NCI-H1436 treated with DMSO at 0.1 percent for 48 hours (cell line): ENCODE measurements at regions not wholly inside any gene's neighbourhood (a gene's known extent, or its start where the extent isn't known, plus 50 kb on each side); places are given as distances from the start of the nearest gene placed in this dataset.
"Not testable (repeated sequence)": the region's sequence is repeated elsewhere in the genome, so short reads cannot be mapped to it uniquely, and the experiment has no call there.

ENCODE experiments used
- DNase-seq: peaks from one replicate; lab custom pipeline; 2025; lab: John Stamatoyannopoulos, UW

- no peak for DNase-seq
These were observed 123.9 kb upstream of the SLC13A1 start for GRCh38 chr7:123323689-123324088.

DNA sequence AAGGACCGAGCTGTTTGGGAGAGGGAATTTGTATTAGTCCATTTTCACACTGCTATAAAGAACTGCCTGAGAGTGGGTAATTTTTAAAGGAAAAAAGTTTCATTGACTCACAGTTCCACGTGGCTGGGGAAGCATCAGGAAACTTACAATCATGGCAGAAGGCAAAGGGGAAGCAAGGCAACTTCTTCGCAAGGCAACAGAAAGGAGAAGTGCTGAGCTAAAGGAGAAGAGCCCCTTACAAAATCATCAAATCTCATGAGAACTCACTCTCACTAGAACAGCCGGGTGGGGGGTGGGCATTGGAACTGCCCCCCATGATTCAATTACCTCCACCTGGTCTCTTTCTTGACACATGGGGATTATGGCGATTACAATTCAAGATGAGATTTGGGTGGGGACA lies 121.8 kb upstream of the SLC13A1 start:
- not testable (repeated sequence) for DNase-seq

GRCh38 chr7:123319911-123320310 lies 120.1 kb upstream of the SLC13A1 start:
- no peak for DNase-seq

GRCh38 chr7:123314886-123315285 lies 115.1 kb upstream of the SLC13A1 start:
- DNase-seq: no peak

DNA sequence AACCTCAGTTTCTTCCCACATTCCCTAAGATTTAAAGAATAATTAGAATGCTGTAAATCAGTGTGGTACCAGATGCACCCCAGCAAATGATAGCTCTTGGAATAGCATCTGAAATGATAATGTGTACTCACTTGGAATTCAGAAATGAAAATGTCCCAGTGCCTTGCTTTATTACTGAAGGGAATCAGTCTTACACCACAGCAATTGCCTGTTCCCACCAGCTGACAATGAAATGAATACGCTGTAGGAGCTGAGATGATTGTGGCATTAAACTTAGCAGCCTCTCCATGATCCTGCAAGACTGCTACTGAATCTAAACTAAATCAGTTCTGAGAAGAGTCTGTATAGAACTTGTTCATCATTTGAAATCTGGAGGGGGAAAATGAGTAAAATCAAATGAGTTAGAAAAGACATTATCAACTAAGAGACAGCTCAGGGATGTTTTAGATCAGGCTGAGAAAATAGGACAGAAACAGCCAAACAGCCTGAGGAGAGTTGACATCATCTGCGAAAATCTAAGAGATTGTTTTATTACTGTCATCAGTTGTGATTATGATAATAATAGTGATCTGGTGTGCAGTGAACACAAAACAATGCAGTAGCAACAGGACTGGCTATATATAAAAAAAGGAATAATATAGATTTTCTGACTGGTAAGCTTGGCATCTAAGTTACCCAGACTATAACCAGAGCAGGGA lies 108.6 kb upstream of the SLC13A1 start:
- DNase-seq: no peak

DNA sequence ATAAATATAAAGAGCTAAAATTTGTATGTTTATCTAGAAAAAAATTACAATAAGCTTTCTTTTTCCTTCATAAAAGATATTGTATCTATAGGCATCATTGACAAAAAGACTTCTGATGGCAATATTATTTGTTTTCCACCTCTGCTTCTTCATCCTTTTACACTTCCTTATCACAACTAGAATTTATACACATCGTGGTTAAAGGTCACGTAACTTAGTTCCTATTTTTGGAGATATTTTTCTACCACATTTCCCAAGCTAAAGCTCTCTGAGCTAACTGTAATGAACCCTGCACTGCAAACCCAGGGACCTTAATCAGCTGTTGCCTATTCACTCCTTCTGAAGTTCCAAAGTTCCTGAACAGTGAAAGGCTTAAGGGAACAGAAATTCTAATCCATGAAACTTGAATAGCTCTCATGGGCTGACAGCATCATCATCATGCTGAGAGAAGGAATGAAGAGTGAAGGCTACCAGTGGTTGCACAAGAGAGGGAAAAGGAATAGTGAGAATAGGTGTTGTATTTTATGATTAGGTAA lies 106.1 kb upstream of the SLC13A1 start:
- no peak for DNase-seq

DNA sequence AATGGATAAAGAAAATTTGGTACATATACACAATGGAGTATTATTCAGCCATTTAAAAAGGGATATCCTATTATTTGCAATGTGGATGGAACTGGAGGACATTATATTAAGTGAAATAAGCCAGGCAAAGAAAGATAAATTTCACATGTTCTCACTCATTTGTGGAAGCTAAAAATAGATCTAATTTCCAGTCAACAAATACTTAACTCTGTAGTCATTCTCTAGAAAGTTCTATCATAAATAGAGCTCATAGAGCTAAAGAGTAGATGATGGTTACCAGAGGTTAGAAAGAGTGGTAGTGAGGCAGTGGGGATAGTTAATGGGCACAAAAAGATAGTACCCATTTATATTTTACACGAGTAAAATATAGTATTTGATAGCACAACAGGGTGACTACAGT lies 104.2 kb upstream of the SLC13A1 start:
- no peak for DNase-seq

DNA sequence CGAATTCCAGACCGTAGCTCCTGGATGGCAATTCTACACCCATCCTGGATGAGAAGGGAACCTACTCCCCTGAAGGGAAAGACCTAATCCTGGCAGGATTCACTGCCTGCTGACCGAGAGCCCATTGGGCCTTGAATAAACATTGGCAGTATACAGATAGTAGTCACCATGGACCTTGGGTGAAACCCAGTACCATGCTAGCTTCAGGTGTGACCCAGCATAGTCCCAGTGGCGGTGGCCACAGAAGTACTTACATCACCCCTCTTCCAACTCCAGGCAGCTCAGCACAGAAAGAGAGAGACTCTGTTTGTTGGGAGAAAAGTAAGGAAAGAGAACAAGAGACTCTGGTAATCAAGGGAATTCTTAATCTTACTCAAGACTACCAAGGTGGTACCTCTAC lies 97.2 kb upstream of the SLC13A1 start:
- DNase-seq: no peak

- DNase-seq: no peak
These were observed 93.9 kb upstream of the SLC13A1 start for GRCh38 chr7:123293710-123294109.

DNA sequence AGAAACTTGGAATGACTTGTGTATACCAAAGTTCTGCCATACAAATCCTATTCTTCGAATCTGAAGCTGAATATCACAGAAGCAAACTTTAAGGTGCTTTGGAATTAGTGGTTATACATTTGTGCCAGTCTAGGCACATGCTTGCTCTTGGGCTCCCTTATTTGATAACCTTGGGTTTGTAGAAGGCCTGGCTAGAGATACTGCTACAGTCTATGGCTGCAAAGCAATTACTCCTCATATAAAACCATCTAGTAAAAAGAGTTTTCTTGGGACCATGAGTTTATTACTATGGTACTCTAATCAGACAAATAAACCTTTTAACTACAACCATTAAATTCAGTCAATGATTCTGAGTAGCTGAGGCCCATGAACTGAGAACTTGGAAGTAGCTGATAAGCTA lies 92.5 kb upstream of the SLC13A1 start:
- no peak for DNase-seq

DNA sequence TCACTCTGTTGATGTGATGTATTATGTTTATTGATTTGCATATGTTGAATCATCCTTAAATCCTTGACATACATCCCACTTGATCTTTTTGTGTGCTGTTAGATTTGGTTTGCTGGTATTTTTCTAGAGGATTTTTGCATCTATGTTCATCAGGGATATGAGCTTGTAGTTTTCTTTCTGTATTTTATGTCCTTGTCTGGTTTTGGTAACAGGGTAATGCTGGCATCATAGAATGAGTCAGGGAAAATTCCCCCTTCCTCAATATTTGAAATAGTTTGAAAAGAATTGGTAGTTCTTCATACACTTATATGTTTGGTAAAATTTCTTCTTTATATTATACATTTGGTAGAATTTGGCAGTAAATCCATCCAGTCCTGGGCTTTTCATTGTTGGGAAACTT lies 89.4 kb upstream of the SLC13A1 start:
- DNase-seq: no peak

DNA sequence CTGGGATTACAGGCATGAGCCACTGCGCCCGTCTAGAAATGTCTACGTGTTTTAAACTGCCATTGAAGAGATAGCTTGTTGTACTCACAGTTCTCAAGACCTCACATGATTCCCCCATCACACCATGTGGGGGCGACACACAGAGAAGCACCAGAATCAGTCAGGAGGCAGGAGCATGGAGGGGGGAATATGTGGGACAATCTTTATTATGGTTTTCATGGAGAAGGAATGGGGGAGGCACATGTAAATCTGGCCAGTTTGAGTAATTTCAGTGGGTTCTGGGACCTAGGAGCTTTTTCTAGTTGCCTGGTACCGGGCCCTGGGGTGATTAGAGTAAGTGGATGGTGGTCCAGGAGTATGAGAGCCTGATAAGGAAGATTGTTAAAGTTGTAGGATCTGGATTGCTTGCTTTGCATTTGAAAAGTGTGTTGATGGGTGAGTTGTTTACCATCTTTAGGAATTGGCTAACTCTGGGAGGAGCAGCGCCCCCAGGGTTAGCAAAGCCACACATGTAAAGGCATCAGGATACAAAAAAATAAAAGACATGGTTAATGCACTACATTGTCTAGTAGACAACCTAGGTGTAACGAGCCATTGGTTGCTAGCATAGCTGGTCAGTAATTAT lies 85.4 kb upstream of the SLC13A1 start:
- DNase-seq: no peak

DNA sequence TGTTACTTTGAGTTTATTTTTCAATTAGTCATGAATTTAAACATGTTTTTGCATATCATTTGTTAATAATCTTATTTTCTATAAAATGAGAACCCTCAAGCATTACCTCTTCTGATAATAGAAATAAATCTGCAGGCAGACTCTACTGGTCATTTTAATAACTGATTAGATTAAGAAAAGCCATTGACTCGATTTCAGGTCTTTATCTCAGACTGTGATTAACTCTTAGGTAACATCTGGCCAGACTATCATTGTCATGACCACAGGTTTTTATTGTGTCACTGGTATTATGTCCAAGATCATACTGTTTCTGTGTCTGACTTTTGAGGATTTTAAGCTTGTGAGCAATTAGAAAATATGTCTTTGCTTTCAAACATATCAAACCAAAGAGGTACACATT lies 83.6 kb upstream of the SLC13A1 start:
- no peak for DNase-seq

DNA sequence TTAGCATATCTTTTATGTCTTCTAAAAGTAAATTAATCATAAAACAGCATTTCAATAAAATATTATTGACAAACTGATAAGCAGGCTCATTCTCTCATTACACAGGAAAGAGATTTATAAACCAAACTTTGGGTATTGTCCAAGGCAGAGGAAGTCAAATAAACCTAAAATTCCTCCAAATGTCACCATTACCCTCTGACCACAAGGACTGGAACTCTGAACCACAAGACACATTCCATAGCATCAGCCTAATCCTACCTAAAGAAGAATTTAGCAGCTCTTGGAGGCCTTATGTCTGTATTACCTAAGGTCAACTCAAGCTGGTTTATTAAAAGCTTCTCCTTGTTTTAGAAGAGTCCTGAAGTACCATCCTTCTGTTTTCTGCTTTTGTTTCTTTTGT lies 82.4 kb upstream of the SLC13A1 start:
- DNase-seq: no peak

- DNase-seq: no peak
These were observed 80.2 kb upstream of the SLC13A1 start for GRCh38 chr7:123279949-123280348.

GRCh38 chr7:123275036-123275753 lies 75.4 kb upstream of the SLC13A1 start:
- no peak for DNase-seq

DNA sequence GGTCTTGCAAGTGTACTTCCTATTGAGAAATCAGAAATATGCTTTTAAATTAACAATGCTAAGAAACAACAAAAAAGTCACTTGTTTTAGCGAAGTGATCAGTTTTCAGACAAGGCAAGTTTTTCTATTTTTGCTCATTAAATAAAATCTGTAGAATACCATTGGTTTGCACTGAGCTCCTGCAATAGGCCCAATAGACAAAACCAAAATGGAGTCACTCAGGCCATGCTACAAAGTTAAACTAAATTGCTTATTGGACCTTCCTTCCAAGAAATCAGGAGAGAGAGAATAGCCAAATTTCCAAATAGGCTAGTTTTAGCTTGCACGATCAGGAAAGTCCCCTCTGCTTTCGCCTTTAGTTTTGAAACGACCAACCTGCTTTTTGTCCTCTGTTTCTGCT lies 73.4 kb upstream of the SLC13A1 start:
- no peak for DNase-seq

DNA sequence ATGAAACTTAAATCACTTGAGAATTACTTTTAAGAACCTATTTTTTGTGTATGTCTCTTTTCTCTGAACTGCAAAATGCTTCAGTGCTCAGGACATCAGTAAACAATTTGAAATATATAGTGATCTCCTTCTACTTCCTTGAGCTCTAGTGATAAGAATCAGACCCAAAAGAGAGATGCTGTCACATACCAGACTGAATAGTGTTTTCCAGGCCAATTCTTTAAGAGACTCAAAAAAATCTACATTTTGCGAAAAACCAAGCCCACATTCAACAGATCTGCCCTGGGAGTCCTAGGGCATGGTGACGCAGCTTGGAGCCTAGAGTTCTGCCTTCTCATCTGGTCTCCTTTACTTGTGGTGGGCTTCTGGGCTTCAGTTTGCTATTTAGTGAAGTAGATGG lies 72.1 kb upstream of the SLC13A1 start:
- DNase-seq: no peak

- DNase-seq: no peak
These were observed 71.5 kb upstream of the SLC13A1 start for GRCh38 chr7:123271231-123271630.

GRCh38 chr7:123270570-123270969 lies 70.8 kb upstream of the SLC13A1 start:
- no peak for DNase-seq

GRCh38 chr7:123265853-123266252 lies 66.1 kb upstream of the SLC13A1 start:
- DNase-seq: no peak

GRCh38 chr7:123264820-123265219 lies 65.1 kb upstream of the SLC13A1 start:
- DNase-seq: not testable (repeated sequence)

DNA sequence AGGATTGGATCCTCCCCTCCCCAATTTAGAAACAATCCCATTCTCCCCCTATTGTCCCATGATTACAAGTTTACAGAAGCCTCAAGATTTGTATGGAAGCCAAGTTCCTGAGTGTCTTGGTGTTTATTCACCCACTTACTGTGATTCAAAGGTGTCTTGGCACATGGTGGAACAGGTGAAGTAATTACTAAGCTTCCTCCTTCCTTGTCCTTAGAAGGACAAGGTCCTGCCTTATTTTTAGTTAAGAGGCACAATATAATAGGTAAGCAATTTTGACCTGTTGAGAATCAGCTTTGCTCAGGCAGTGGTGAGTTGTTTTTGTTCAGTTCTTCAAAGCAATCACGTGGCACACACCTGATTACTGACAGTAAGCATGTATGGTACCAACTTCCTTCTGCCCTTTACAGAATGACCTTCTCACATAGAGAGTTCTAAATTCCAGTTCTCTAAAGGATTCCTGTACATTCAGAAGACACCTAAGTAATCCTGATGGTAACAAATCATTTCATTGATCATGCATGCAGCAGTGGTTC lies 60.7 kb upstream of the SLC13A1 start:
- DNase-seq: no peak
